ENCODE measurements at regions not wholly inside any gene's neighbourhood (a gene's known extent, or its start where the extent isn't known, plus 50 kb on each side); places are given as distances from the start of the nearest gene placed in this dataset.

GRCh38 chr4:28149762-28150161 lies 1289.1 kb downstream of the STIM2 start:
- no peak overlapping the region for H3K4me3 Mint-ChIP-seq
- Histone ChIP-seq H3K27me3 (ENCODE audit: control insufficient read depth in 1 of 2, insufficient read depth in 2 of 2, low read length in 2 of 2) (no peaks in the 10 kb centered on the region), H3K9me3 (ENCODE audit: control insufficient read depth in 1 of 2, insufficient read depth in 1 of 2, low read length in 2 of 2) (no peaks in the 10 kb centered on the region), H3K4me3 (ENCODE audit: low read length) (no peak overlapping the region), H3K36me3 (ENCODE audit: insufficient read depth, low read length) (no peaks in the 10 kb centered on the region), H3K4me1 (ENCODE audit: insufficient read depth, low read length) (no peaks in the 10 kb centered on the region), H3K27ac (ENCODE audit: low read depth in 1 of 2, low read length in 2 of 2) (no peak overlapping the region)
- DNase-seq, result no peak
- H3K27ac Mint-ChIP-seq, result no peak overlapping the region
- no peak for TF ChIP-seq CTCF (IDR thresholded peaks at IDR 0.05)
- no peaks in the 10 kb centered on the region for H3K4me1 Mint-ChIP-seq (ENCODE audit: low read depth)
- ChIA-PET CTCF (no interaction called here), POLR2A (no interaction called here)
- no peaks in the 10 kb centered on the region for H3K36me3 Mint-ChIP-seq (ENCODE audit: low read depth)
- intact Hi-C loops (cut with DNase I, micrococcal nuclease), result no loop called here
- H3K27me3 Mint-ChIP-seq, result no peaks in the 10 kb centered on the region
- ATAC-seq (ENCODE audit: poor library complexity), result no peak
- peaks cover 8% of the 10 kb centered on the region for H3K9me3 Mint-ChIP-seq

GRCh38 chr4:28151314-28151713 lies 1290.7 kb downstream of the STIM2 start:
- TF ChIP-seq CTCF (IDR thresholded peaks at IDR 0.05), result no peak
- Mint-ChIP-seq H3K4me1 (ENCODE audit: low read depth) (no peaks in the 10 kb centered on the region), H3K4me3 (no peak overlapping the region), H3K36me3 (ENCODE audit: low read depth) (no peaks in the 10 kb centered on the region), H3K9me3 (peaks cover 6% of the 10 kb centered on the region), H3K27me3 (no peaks in the 10 kb centered on the region), H3K27ac (no peak overlapping the region)
- Histone ChIP-seq H3K36me3 (ENCODE audit: insufficient read depth, low read length) (no peaks in the 10 kb centered on the region), H3K27ac (ENCODE audit: low read depth in 1 of 2, low read length in 2 of 2) (no peak overlapping the region), H3K9me3 (ENCODE audit: control insufficient read depth in 1 of 2, insufficient read depth in 1 of 2, low read length in 2 of 2) (no peaks in the 10 kb centered on the region), H3K4me1 (ENCODE audit: insufficient read depth, low read length) (no peaks in the 10 kb centered on the region), H3K4me3 (ENCODE audit: low read length) (no peak overlapping the region), H3K27me3 (ENCODE audit: control insufficient read depth in 1 of 2, insufficient read depth in 2 of 2, low read length in 2 of 2) (no peaks in the 10 kb centered on the region)
- intact Hi-C loops (cut with DNase I, micrococcal nuclease), result no loop called here
- ATAC-seq (ENCODE audit: poor library complexity), result no peak
- CTCF ChIA-PET, result no interaction called here
- POLR2A ChIA-PET, result no interaction called here
- no peak for DNase-seq

GRCh38 chr4:28167411-28167810 lies 1306.8 kb downstream of the STIM2 start:
- H3K27ac Mint-ChIP-seq, result no peak overlapping the region
- POLR2A ChIA-PET, result no interaction called here
- CTCF ChIA-PET, result no interaction called here
- no peak overlapping the region for H3K4me3 ChIP-seq (ENCODE audit: low read length)
- no peaks in the 10 kb centered on the region for H3K27me3 Mint-ChIP-seq
- no peak overlapping the region for H3K4me3 Mint-ChIP-seq
- peaks cover 0 to 5% of the 10 kb centered on the region in 2 experiments for H3K9me3 ChIP-seq (ENCODE audit: control insufficient read depth in 1 of 2, insufficient read depth in 1 of 2, low read length in 2 of 2)
- no peaks in the 10 kb centered on the region for H3K36me3 ChIP-seq (ENCODE audit: insufficient read depth, low read length)
- no peak for TF ChIP-seq CTCF (IDR thresholded peaks at IDR 0.05)
- no peaks in the 10 kb centered on the region for H3K27me3 ChIP-seq (ENCODE audit: control insufficient read depth in 1 of 2, insufficient read depth in 2 of 2, low read length in 2 of 2)
- H3K4me1 ChIP-seq (ENCODE audit: insufficient read depth, low read length), result no peaks in the 10 kb centered on the region
- H3K9me3 Mint-ChIP-seq, result peaks cover 3% of the 10 kb centered on the region
- DNase-seq (no peak), ATAC-seq (ENCODE audit: poor library complexity) (no peak)
- intact Hi-C loops (cut with DNase I, micrococcal nuclease), result no loop called here
- no peak overlapping the region for H3K27ac ChIP-seq (ENCODE audit: low read depth in 1 of 2, low read length in 2 of 2)
- no peaks in the 10 kb centered on the region for H3K4me1 Mint-ChIP-seq (ENCODE audit: low read depth)
- H3K36me3 Mint-ChIP-seq (ENCODE audit: low read depth), result no peaks in the 10 kb centered on the region

All from CD4-positive, alpha-beta T cell (primary cell).